Neural progenitor cell (in vitro differentiated cells): ENCODE measurements at regions not wholly inside any gene's neighbourhood (a gene's known extent, or its start where the extent isn't known, plus 50 kb on each side); places are given as distances from the start of the nearest gene placed in this dataset.

ENCODE experiments used
- DNase-seq: peaks from one replicate; pipeline ENCODE4 v3.0.0-alpha.2; 2016; ENCODE audit warnings: low spot score
- H2AFZ ChIP-seq: fragments of 200-600 bp; sonication (generic); replicated peaks from 2 replicates; pipeline ENCODE4 v1.6.1; 2016; ENCODE audit warnings: antibody characterized with exemption
- H3F3A ChIP-seq: fragments of 200-600 bp; sonication (generic); 2 replicates; pipeline ENCODE4 v1.6.1; 2016; ENCODE audit warnings: antibody characterized with exemption, low read depth
- H3K27ac ChIP-seq: fragments of 200-600 bp; sonication (generic); 2 replicates; pipeline ENCODE4 v1.5.1; 2016; ENCODE audit warnings: mild to moderate bottlenecking
- H3K27me3 ChIP-seq: fragments of 200-600 bp; sonication (generic); 2 replicates; pipeline ENCODE4 v1.6.1; 2016; ENCODE audit warnings: mild to moderate bottlenecking, moderate library complexity
- H3K36me3 ChIP-seq: fragments of 200-600 bp; sonication (generic); 2 replicates; pipeline ENCODE4 v1.5.1; 2016
- H3K4me1 ChIP-seq: fragments of 200-600 bp; sonication (generic); 2 replicates; pipeline ENCODE4 v1.6.1; 2016; ENCODE audit warnings: mixed run types
- H3K4me2 ChIP-seq: fragments of 200-600 bp; sonication (generic); 2 replicates; pipeline ENCODE4 v1.6.1; 2016
- H3K4me3 ChIP-seq: fragments of 200-600 bp; sonication (generic); 2 replicates; pipeline ENCODE4 v1.5.1; 2016
- H3K79me2 ChIP-seq: fragments of 200-600 bp; sonication (generic); 2 replicates; pipeline ENCODE4 v1.6.1; 2016; ENCODE audit warnings: low read depth
- H3K9ac ChIP-seq: fragments of 200-600 bp; sonication (generic); 2 replicates; pipeline ENCODE4 v1.6.1; 2016
- H3K9me3 ChIP-seq: fragments of 200-600 bp; sonication (generic); 2 replicates; pipeline ENCODE4 v1.5.1; 2016; ENCODE audit warnings: low read depth
- H4K20me1 ChIP-seq: fragments of 200-600 bp; sonication (generic); 2 replicates; pipeline ENCODE4 v1.6.1; 2016; ENCODE audit warnings: low read depth
- H3K27ac Mint-ChIP-seq: 3 replicates; pipeline ENCODE4 v1.8.0; 2021; ENCODE audit warnings: mixed read lengths
- H3K27me3 Mint-ChIP-seq: 2 replicates; pipeline ENCODE4 v1.8.0; 2022; ENCODE audit warnings: low read depth, mild to moderate bottlenecking, inconsistent platforms, moderate library complexity, mixed read lengths; ENCODE audit not compliant: insufficient read depth
- H3K36me3 Mint-ChIP-seq: 3 replicates; pipeline ENCODE4 v1.8.0; 2021; ENCODE audit warnings: mixed read lengths
- H3K4me1 Mint-ChIP-seq: 3 replicates; pipeline ENCODE4 v1.8.0; 2021; ENCODE audit warnings: mixed read lengths
- H3K4me3 Mint-ChIP-seq: 3 replicates; pipeline ENCODE4 v1.8.0; 2021; ENCODE audit warnings: mild to moderate bottlenecking, moderate library complexity, mixed read lengths
- H3K9me3 Mint-ChIP-seq: 3 replicates; pipeline ENCODE4 v1.8.0; 2020; ENCODE audit warnings: mixed read lengths
- EZH2 ChIP-seq: fragments of 200-600 bp; sonication (generic); IDR thresholded peaks from 2 replicates; pipeline ENCODE4 v1.6.1; 2017; ENCODE audit warnings: antibody characterized with exemption, mild to moderate bottlenecking, moderate library complexity
- EZH2phosphoT487 ChIP-seq: fragments of 200-600 bp; sonication (generic); IDR thresholded peaks from 2 replicates; pipeline ENCODE4 v1.6.1; 2017; ENCODE audit warnings: antibody characterized with exemption
- TF ChIP-seq, protein P1 (sequence below): fragments of 200-600 bp; sonication (generic); IDR thresholded peaks from 2 replicates; pipeline ENCODE4 v1.5.1; 2017; ENCODE audit warnings: antibody characterized with exemption, mild to moderate bottlenecking

DNA sequence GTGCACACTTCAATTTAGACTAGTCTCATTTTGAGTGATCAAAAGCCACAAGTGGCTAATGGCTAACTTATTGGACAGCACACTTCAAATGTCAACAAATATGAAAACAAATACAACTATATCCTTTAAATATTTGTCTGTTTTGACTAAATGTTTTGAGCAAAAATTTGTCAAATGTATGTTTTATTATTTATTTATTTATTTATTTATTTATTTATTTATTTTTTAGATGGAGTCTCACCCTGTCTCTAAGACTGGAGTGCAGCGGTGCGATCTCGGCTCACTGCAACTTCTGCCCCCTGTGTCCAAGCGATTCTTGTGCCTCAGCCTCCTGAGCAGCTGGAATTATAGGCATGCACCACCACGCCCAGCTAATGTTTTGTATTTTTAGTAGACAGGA, 1392.1 kb upstream of the WWC1 start:
- DNase-seq = no peak
- no peak overlapping the region for H3K4me3 ChIP-seq
- H3K27me3 ChIP-seq = no peaks in the 10 kb centered on the region
- no peaks in the 10 kb centered on the region for H4K20me1 ChIP-seq
- no peak overlapping the region for H3K9ac ChIP-seq
- H3F3A ChIP-seq = no peaks in the 10 kb centered on the region
- Mint-ChIP-seq H3K4me3 (no peak overlapping the region), H3K9me3 (peaks cover 2% of the 10 kb centered on the region), H3K27me3 (no peaks in the 10 kb centered on the region), H3K4me1 (no peaks in the 10 kb centered on the region), H3K36me3 (no peaks in the 10 kb centered on the region), H3K27ac (no peak overlapping the region)
- no peaks in the 10 kb centered on the region for H3K36me3 ChIP-seq
- no peaks in the 10 kb centered on the region for H3K79me2 ChIP-seq
- no peak overlapping the region for H3K27ac ChIP-seq
- TF ChIP-seq EZH2phosphoT487 = no peak
- TF ChIP-seq, protein P1, sequence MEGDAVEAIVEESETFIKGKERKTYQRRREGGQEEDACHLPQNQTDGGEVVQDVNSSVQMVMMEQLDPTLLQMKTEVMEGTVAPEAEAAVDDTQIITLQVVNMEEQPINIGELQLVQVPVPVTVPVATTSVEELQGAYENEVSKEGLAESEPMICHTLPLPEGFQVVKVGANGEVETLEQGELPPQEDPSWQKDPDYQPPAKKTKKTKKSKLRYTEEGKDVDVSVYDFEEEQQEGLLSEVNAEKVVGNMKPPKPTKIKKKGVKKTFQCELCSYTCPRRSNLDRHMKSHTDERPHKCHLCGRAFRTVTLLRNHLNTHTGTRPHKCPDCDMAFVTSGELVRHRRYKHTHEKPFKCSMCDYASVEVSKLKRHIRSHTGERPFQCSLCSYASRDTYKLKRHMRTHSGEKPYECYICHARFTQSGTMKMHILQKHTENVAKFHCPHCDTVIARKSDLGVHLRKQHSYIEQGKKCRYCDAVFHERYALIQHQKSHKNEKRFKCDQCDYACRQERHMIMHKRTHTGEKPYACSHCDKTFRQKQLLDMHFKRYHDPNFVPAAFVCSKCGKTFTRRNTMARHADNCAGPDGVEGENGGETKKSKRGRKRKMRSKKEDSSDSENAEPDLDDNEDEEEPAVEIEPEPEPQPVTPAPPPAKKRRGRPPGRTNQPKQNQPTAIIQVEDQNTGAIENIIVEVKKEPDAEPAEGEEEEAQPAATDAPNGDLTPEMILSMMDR = no peak
- TF ChIP-seq EZH2 = no peak
- H3K9me3 ChIP-seq = no peaks in the 10 kb centered on the region
- no peak overlapping the region for H2AFZ ChIP-seq
- no peak overlapping the region for H3K4me2 ChIP-seq
- H3K4me1 ChIP-seq = peaks cover 5% of the 10 kb centered on the region

GRCh38 chr5:166904571-166904970, 1386.9 kb upstream of the WWC1 start:
- Histone ChIP-seq H3K9ac (no peak overlapping the region), H3K36me3 (no peaks in the 10 kb centered on the region), H3K4me3 (no peak overlapping the region), H3K79me2 (no peaks in the 10 kb centered on the region), H3K9me3 (no peaks in the 10 kb centered on the region), H3K27ac (no peak overlapping the region), H4K20me1 (no peaks in the 10 kb centered on the region), H3K4me2 (no peak overlapping the region), H3F3A (no peaks in the 10 kb centered on the region), H2AFZ (peak overlapping the region; percentile 18), H3K27me3 (no peaks in the 10 kb centered on the region), H3K4me1 (no peaks in the 10 kb centered on the region)
- Mint-ChIP-seq H3K4me3 (no peak overlapping the region), H3K27me3 (peaks cover under 1% of the 10 kb centered on the region), H3K4me1 (peaks cover 2% of the 10 kb centered on the region), H3K36me3 (no peaks in the 10 kb centered on the region), H3K9me3 (peaks cover 2% of the 10 kb centered on the region), H3K27ac (no peak overlapping the region)
- DNase-seq = no peak
- TF ChIP-seq, protein P1 = no peak
- no peak for TF ChIP-seq EZH2
- no peak for TF ChIP-seq EZH2phosphoT487

DNA sequence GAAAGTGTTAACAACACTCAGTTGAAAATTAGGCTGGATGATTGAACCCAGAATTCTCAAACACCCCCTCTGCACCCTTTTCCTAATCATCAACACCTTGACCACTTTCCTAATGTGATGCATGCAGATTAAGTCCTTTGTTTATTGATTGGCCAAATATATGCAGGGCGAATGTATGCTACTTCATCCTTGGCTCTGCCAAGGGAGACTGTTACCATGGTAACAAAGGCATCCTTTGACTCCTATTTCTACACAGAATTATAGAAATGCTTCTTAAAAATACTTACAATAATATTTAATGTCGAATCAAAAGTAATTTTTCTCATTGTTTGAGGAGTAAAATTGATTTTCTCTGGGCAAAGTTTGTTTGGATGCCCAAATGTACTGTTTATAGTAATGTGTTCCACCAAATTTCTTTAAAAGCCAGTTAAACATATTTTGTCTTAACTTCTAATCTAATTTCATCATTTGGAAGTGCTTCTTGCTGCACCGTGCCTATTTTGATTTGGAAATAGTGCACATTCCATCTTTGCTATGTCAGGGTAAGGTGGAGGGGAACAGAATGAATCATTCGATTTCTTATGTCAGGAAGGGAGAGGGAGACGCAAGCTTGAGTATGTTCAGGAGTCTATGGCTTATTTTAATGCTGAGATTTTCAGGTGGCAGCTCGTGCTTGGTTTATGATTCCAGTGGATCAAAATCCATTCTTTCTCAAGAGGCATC, 1384.3 kb upstream of the WWC1 start:
- H3K9me3 ChIP-seq = no peaks in the 10 kb centered on the region
- H3K27ac Mint-ChIP-seq = no peak overlapping the region
- no peak overlapping the region for H3K4me2 ChIP-seq
- H3K9me3 Mint-ChIP-seq = no peaks in the 10 kb centered on the region
- H3K4me1 ChIP-seq = no peaks in the 10 kb centered on the region
- H3K9ac ChIP-seq = no peak overlapping the region
- no peaks in the 10 kb centered on the region for H3F3A ChIP-seq
- H3K4me1 Mint-ChIP-seq = peaks cover 2% of the 10 kb centered on the region
- TF ChIP-seq EZH2 (no peak), EZH2phosphoT487 (no peak)
- TF ChIP-seq, protein P1 = no peak
- H3K27me3 Mint-ChIP-seq = peaks cover 3% of the 10 kb centered on the region
- H3K36me3 ChIP-seq = no peaks in the 10 kb centered on the region
- no peak for DNase-seq
- no peak overlapping the region for H3K4me3 Mint-ChIP-seq
- no peak overlapping the region for H2AFZ ChIP-seq
- no peaks in the 10 kb centered on the region for H4K20me1 ChIP-seq
- no peak overlapping the region for H3K4me3 ChIP-seq
- no peaks in the 10 kb centered on the region for H3K79me2 ChIP-seq
- H3K27ac ChIP-seq = no peak overlapping the region
- H3K27me3 ChIP-seq = no peaks in the 10 kb centered on the region
- no peaks in the 10 kb centered on the region for H3K36me3 Mint-ChIP-seq
